HG02970 (cell line): ENCODE measurements at regions not wholly inside any gene's neighbourhood (a gene's known extent, or its start where the extent isn't known, plus 50 kb on each side); places are given as distances from the start of the nearest gene placed in this dataset.

Experiments used
- ATAC-seq: cut with Tn5 transposase; IDR thresholded peaks from one replicate; pipeline ENCODE4 v1.9.1; 2021; ENCODE audit warnings: mild to moderate bottlenecking, moderate library complexity, moderate number of reproducible peaks; ENCODE audit not compliant: unreplicated experiment, low FRiP score

DNA sequence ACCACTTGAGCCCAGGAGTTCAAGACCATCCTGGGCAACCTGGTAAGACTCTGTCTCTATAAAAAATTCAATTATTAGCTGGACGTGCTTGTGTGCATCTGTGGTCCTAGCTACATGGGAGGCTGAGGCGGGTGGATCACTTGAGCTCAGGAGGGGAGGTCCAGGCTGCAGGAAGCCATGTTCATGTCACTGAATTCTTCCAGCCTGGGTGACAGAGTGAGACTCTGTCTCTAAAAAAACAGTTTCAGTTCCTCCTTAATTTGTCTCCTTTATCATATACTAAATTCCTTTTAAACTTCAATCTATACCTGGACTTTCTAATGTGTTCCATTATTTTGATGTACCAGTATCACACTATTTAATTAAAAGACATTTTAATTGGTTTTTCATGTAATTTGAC is 422.2 kb upstream of the TLE4 start:
- ATAC-seq = no peak

DNA sequence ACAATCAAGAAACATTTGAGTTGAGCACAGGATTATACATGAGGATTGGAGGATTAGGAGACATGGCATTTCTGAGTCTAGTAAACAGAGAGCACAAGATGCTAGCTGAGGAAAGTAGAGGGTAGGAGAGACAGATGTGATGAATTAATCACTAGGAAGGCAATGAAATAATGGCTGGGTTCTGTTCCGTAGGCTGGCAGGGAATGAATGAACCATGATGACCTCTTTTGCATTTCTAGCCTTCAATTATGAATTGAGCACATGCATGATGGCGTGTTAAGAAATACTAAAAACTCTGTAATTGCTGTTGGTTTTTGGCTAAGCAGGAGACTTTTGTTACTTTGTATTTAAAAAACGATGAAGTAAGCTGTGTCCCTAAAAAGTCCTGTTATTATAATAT is 420.0 kb upstream of the TLE4 start:
- ATAC-seq = no peak

DNA sequence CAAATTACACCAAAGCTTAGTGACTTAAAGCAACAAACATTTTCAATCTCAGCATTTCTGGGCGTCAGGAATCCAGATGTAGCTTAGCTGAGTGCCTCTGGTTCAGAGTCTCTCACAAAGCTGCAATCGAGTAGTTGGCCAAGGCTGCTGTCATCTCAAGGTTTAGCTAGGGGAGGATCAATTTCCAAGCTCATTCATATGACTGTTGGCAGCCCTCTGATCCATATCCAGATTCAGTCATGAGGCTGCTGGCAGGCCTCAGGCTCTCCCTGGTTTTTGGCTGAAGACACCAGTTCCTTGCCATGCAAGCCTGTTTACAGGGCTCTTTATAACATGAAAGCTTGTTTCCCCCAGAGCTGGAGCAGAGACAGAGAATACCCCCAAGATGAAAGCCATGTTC is 419.5 kb upstream of the TLE4 start:
- no peak for ATAC-seq

DNA sequence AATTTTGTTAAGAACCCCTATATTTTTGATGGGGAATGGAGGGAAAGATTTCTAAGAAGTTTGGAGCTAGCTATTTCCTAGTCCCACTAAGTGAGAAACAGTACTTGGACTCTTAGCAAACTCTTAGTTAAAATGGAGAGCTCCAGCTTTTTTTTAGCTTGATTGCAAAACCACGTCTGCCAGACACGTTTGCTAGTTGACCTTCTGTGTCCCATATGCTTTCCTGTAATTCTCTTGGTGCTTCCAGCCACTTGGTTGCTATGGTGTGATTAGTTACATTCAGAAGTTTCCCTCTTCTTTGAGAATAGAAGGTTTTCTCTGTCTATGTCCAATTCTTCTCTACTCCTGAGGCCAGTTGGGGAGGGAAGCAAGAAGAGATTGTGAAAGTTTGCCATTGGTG is 417.0 kb upstream of the TLE4 start:
- no peak for ATAC-seq

GRCh38 chr9:79155308-79155707 is 416.5 kb upstream of the TLE4 start:
- ATAC-seq = no peak

DNA sequence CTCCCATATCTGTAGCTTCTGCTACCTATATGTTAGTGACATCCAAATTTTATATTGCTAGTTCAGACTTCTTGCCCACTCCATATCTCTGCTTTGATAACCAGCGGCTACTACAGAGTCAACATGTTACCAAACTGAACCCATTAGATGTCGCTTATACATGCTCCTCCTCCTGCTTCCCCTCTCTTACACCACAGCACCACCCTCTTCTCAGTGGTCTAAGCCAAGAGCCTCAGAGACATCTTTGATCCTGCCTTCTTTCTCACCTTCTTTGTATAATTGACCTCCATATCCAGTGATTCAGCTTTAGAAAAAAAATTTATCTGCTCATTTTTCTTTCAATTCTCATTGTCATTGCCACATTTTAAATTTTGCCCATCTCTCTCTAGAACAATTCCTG is 408.2 kb upstream of the TLE4 start:
- ATAC-seq = no peak

- no peak for ATAC-seq
These were observed 407.4 kb upstream of the TLE4 start for GRCh38 chr9:79164406-79164805.

DNA sequence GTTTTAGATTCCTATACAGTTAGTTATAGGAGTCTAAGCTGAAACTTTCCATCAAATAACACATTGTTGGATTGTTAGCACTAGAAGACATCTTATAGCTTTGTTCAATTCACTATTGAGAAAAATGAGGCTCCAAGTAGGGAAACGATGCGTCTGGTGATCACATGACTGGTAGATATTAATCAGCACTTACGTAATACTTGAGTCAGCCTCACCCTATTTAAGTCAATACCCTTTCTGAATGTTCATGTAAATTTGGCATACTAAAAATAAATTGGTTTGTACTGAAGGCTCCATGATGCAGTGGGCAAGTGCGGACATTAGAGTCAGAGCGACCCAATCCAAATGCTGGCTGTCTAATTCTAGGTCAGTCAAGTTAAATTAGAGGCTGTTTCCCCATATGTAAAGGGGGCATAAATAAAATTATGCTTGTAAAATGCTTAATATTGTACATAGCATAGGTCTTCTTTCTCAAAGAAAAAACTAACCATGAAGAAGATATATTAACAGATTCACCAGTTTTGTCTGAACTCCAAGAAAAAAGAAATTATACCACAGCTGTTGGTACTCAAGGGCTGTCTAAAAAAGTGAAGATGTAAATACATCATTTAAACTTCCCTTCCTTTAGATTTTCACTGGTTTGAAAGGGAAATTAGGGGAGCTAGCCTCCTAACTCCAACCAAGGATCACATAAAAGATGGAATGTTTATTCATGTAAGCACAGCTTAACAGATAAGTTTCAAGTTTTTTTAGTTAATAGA is 406.6 kb upstream of the TLE4 start:
- no peak for ATAC-seq

DNA sequence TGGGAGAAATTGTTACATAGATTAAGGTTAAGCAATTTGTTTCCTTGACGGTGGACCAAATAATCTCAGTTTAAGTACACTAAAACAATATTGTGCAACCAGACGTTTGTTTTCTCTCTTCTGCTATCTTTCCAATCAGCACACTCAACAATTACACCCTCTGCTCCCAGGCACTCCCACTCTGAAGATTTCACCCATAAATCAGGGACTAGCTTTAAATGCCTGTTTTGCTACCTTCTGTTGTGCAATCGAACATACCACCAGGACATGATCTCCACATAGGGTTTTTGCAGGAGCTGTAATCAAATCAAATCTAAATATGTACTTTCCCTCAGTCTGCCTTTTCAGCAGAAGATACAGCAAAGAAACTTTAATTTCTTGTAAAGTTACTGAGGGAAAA is 405.8 kb upstream of the TLE4 start:
- ATAC-seq = no peak

GRCh38 chr9:79170643-79171042 is 401.1 kb upstream of the TLE4 start:
- no peak for ATAC-seq

DNA sequence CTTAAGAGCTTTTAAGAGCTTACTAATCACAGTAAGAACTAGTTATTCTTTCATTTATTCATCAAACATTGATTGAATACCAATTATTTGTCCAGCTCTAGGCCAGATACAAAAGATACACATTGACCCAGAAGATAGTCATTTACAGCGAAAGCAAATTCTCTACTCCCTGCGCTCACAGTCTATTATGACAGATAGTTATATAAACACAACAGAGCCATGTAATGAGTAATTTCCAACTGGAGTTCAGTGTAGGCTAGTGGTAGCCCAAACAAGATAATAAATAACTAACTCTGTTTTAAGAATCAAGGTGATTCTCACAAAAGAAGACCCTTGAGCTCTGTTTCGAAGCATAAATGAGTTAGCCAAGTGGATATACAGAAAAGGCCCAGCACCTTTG is 397.8 kb upstream of the TLE4 start:
- ATAC-seq = no peak

GRCh38 chr9:79176014-79176697 is 395.6 kb upstream of the TLE4 start:
- no peak for ATAC-seq

DNA sequence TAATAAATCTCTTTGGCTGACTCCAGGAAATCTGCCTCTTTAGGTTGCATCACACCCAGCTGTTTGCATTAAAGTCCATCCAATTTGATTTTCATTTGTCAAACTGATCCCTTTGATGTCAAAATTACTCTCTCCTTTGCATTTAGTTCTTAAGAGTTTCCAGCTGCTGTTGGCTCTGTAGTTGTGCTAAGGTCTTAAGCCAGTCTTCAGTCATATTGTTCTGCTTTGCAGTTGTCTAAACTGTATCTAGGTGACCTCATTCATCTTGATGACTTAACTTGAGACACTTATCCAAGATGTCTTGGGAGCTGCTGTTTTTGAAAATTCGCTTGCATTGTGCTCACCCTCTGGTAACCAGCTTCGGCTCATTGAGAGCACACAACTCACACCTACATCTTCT is 386.9 kb upstream of the TLE4 start:
- no peak for ATAC-seq

DNA sequence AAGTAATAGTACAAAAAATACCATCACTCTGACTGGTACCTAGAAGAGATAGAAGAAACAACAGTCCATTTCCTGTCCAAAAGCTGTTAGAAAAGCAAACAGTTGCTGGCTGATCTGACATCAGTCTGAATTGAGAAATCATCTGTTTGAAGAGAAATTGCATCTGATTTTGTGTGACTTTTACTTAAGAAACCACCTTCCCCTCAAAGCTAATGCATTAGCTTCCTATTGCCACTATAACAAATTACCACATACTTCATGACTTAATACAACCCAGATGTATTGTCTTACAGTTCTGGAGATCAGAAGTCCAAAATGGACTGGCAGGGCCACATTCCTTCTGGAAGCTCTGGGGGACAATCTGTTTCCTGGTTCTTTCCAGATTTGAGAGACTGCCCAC is 385.9 kb upstream of the TLE4 start:
- no peak for ATAC-seq

GRCh38 chr9:79189511-79189924 is 382.2 kb upstream of the TLE4 start:
- ATAC-seq = no peak

DNA sequence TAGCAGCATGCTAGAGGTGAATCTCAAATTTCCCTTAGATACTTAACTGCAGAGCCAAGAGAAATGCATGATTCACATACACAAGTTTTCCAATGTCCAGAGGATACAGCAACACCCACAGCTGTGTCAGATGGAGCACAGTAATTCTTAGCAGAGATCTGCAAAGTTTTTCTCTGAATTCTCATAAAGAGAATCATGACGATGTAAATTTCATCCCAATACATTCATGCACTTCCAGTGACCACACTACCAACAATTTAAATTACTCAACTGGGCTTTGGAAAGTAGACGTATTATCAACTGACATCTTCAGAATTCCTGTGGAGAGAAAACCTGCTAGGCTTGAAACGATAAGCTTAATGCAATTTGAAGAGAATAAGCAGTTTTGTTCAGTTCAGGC is 378.8 kb upstream of the TLE4 start:
- ATAC-seq = no peak

- no peak for ATAC-seq
These were observed 378.1 kb upstream of the TLE4 start for GRCh38 chr9:79193501-79194223.

DNA sequence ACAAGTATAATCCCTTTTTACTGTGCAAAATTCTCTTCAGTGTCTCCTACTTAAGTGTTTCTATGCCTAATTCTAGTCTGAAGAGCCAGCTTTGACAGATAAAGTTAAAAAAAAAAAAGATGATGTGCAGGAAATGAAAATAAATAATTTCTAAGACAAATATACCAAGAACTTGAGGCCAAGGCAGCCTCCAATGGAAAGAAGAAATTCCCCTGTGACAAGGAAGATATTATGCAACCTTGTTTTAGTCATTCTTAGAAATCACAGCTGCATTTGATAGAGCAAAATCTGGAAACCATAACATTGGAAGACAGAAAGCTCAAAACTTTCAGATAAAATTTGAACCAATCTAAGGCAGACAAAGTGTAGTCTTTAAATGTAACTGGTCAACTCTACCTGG is 375.9 kb upstream of the TLE4 start:
- ATAC-seq = no peak

DNA sequence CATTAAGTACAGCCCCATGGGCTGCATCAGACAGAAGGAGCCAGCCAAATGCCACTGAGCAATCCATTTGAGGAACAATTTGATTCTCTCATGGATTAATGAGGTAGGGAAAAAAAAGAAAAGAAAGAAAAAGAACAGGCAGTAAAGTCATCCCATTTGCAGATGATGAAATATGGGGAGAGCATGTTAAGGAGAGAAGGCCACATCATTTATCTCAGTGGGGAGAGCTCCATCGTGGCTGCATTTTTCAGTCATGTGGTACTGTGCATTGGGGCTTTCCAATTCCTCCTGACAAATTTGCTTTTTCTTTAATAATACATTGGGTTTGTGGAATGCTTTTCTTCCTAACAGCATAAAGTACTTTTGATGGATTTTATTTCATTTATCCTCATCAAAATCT is 375.2 kb upstream of the TLE4 start:
- no peak for ATAC-seq

- no peak for ATAC-seq
These were observed 371.4 kb upstream of the TLE4 start for GRCh38 chr9:79200336-79200735.

DNA sequence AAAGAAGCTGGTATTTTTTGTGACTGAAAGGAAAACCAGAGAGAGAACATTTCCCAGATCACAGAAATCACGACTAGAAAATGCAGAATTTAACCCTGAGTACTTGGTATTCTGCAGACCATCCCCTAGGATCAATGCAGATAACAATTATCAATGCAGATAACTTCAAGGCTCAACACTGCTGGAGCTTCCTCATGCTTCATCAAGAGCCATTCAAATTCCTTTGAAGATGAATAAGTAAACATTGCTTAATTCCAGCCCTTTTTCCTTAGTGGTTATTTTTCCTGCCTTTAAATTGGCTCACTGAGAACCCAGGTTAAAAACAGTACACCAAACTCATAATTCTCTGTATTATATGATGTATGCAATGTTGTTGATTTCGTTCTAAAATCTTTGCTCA is 370.1 kb upstream of the TLE4 start:
- ATAC-seq = no peak
